AG09309 (cell line): ENCODE measurements at regions not wholly inside any gene's neighbourhood (a gene's known extent, or its start where the extent isn't known, plus 50 kb on each side); places are given as distances from the start of the nearest gene placed in this dataset.

Experiments
- DNase-seq: peaks from one replicate; pipeline ENCODE4 v3.0.0-alpha.2; 2010; ENCODE audit warnings: low read depth
- H3K4me3 ChIP-seq: 2 replicates; pipeline ENCODE4 v1.5.1; 2011; ENCODE audit warnings: mild to moderate bottlenecking, low read depth, low read length, moderate library complexity; ENCODE audit not compliant: control insufficient read depth
- TF ChIP-seq, protein P1 (sequence below): IDR thresholded peaks from 2 replicates; pipeline ENCODE4 v1.5.1; 2011; ENCODE audit warnings: mild to moderate bottlenecking, low read depth, low read length, inconsistent platforms; ENCODE audit not compliant: insufficient read depth, control insufficient read depth; ENCODE audit errors: missing control alignments

DNA sequence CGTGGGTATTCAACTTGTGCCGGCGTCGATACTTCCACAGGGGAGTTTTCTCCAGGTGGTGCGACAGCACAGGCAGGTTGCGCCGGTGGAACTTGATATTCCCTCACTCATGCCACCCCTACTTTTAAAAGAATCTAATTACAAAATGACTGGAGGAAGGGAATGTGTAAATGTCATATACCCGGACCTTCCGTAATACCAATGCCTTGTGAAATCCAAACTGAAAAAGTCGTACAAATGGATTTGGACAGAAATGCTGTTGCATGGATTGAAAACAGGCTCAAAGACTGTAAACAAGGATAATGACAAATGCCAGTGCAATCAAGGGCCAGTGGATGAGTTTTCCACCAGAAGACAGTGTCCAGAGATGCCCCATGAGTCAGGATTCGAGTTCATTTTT is 235.3 kb upstream of the USP25 start:
- no peak for DNase-seq
- H3K4me3 ChIP-seq: no peak overlapping the region
- TF ChIP-seq, protein P1, sequence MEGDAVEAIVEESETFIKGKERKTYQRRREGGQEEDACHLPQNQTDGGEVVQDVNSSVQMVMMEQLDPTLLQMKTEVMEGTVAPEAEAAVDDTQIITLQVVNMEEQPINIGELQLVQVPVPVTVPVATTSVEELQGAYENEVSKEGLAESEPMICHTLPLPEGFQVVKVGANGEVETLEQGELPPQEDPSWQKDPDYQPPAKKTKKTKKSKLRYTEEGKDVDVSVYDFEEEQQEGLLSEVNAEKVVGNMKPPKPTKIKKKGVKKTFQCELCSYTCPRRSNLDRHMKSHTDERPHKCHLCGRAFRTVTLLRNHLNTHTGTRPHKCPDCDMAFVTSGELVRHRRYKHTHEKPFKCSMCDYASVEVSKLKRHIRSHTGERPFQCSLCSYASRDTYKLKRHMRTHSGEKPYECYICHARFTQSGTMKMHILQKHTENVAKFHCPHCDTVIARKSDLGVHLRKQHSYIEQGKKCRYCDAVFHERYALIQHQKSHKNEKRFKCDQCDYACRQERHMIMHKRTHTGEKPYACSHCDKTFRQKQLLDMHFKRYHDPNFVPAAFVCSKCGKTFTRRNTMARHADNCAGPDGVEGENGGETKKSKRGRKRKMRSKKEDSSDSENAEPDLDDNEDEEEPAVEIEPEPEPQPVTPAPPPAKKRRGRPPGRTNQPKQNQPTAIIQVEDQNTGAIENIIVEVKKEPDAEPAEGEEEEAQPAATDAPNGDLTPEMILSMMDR: no peak

DNA sequence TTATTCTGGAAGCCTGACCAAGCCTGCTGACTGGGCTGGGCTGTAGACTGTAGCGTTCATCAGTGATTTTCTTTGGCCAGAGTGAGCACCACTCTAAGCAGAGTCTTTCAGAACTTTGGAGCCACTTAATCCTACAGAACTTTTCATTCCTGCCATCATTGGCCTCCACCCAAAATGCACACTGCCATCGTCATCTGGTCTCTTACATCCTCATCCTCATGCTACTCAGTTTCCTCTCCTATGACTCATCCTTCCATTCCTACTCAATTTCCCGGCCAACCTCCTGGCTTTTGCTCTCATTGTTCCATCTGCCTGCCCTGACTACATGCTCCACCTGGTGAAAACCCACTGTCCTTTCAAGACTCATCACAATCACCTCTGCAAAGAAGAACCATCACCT is 233.8 kb upstream of the USP25 start:
- TF ChIP-seq, protein P1: no peak
- DNase-seq: no peak
- H3K4me3 ChIP-seq: no peak overlapping the region

DNA sequence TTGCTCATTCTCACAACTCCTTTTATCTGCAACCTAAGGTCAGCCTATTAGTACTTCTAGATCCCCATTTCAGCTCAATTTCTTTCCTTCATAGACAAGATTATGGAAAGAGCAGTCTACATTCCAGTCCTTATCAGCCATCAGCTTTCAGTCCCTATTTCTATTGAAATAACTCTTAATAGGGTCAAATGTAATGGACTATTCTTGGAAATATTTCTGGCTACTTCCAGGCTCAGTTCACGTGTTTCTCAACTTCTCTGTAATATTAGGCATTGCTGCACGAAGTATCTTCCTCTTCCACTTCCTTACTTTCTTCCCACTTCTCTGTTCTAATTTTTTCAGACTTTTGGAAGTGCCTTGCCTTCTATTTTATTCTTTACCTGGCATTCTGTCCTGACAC is 232.9 kb upstream of the USP25 start:
- TF ChIP-seq, protein P1: no peak
- no peak overlapping the region for H3K4me3 ChIP-seq
- no peak for DNase-seq

DNA sequence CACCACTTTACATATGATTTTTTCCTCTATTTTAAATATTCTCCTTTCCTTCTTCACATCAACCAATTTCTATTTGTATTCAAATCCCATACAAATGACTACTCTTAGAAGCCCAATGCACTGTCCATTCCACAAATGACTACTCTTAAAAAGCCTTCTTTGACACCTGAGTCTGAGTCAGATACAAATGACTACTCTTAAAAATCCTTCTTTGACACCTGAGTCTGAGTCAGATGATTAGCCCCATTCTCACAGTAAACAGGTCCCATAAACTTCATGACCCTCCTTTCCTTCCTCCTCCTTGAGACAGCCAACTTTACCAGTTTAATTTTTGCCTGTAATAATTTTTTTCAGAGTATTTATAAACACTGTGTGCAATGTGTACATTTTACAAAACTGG is 231.3 kb upstream of the USP25 start:
- H3K4me3 ChIP-seq: no peak overlapping the region

DNA sequence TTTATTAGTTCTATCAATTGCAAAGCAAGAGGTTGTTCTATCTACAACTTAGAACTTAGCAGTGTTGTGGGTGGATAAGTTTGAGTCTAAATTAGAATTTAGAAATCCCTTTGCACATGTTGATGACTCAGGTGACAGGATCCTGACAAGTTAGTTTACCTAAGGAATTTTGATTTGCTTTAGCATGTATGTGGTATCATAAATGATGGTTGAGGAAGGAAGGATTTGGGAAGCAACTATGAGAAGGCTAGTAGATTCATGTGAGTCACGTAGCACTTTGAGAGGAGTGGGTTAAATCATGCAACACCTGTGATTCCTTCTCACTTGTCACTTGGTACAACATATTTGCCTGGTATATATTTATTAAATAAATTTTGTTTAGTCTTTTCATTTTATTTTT is 223.7 kb upstream of the USP25 start:
- DNase-seq: no peak
- no peak overlapping the region for H3K4me3 ChIP-seq
- TF ChIP-seq, protein P1: no peak

More for the DNA sequence above, 231.3 kb upstream of the USP25 start:
- no peak for DNase-seq
- TF ChIP-seq, protein P1: no peak

DNA sequence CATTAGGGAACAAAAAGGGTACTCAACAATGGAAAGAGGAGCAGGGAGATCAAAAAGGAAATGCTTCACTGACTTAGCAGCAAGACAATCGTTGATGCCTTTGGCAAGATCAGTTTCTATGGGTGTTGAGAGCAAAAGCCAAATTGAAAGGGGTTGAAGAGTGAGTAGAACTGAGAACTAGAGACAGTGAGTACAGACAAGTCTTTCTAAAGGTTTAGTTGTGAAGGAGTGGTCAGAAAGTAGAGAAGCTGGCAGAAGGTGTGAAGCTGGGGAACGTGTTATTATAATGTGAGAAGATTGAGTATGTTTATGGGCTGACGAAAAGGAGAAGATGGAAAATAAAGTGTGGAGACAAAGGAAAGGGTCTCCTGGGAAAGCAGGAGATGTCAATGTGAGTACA is 221.2 kb upstream of the USP25 start:
- TF ChIP-seq, protein P1: no peak
- DNase-seq: no peak
- no peak overlapping the region for H3K4me3 ChIP-seq
